Stimulated activated CD4-positive, alpha-beta T cell treated with anti-CD3 and anti-CD28 coated beads, Interleukin-15, amount 100 ng/mL, for 1 hour (primary cell): ENCODE measurements at regions not wholly inside any gene's neighbourhood (a gene's known extent, or its start where the extent isn't known, plus 50 kb on each side); places are given as distances from the start of the nearest gene placed in this dataset.
"Not testable (repeated sequence)": the region's sequence is repeated elsewhere in the genome, so short reads cannot be mapped to it uniquely, and the experiment has no call there.

ENCODE experiments used
- DNase-seq, 2 donors: peaks; one replicate each; pipeline ENCODE4 v3.0.0-alpha.2; 2020; ENCODE audit warnings: low read depth in 1 of 2, low spot score in 1 of 2

DNA sequence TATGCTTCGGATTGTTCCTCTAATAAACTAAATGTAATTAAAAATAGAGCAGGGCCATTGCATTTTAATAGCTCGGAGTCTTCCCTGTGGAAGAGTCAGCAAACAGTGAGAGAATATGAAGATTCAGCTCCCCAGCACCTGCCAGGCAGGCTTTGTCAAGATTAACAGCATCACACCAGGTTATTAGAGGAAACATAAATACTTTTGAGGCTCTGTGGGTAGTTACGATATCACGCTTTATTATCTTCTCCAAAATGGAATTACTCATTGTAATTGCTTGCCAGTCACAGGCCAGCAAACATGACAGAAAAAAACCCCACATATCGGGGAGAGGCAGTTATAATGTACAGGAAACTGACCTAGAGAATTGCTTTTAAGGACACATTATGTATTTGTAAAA is 303.9 kb downstream of the CPS1 start:
- DNase-seq = no peak

DNA sequence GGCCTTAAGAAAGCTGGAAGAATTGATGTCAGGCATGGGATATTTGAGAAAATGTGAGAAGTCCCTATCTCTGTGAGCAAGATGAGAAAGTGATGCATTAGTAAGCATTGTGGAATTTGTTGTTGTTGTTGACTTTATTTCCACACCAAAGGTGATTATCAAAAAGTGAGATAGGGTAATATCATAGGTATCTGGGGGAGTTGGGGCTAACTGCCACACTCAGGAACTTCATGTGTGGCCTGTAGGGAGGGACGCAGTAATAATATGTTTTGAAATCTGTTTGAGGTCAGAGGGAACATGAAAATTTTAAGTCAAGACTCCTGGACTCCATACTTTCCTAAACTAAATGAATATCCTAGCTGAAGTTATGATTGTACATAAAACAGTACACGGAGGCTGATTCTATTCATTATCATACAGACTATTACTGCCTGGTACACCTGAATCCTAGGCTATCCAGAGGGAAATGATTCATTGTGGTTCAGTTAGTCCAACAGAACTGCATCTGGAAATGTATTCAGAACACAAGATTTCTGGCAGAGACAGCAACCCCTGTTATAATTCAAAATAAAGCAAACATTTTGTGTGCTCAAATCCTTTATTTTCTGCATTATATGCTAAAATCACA is 304.8 kb downstream of the CPS1 start:
- no peak for DNase-seq

DNA sequence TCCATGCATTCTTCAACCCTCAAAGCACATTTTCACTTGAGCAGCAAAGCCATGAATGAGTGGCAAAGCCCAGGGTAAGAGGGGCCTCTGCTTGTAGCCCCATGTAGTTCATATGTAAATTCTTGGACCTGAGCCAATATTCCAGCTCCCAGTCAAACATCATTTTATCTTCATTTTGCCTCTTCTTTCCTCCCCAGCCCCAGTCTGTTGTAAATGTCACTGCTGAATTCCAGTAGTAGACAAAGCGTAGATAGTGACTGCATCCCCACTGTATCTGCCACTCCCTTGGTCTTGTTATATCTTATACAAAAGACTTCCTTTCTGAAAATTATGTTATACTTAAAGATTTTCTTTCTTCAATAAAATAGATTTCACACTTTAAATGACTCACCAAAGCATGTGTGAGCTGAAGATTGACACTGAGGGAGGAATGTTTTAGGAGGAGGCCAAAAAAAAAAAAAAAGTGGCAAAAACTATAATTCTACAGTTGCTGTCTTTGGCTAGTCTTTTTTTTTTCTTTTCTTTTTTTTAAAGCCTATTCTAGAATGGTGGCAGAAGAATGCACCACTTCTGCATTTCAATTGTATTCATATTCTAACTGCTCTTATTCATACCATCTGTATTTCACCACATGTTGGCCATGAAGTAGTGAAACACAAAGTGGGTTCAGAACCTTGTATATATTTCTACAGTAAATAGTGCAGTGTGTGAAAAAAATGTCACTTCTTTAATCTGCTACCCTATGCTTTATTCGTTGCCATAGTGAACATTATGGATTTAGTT is 306.1 kb downstream of the CPS1 start:
- DNase-seq = no peak

DNA sequence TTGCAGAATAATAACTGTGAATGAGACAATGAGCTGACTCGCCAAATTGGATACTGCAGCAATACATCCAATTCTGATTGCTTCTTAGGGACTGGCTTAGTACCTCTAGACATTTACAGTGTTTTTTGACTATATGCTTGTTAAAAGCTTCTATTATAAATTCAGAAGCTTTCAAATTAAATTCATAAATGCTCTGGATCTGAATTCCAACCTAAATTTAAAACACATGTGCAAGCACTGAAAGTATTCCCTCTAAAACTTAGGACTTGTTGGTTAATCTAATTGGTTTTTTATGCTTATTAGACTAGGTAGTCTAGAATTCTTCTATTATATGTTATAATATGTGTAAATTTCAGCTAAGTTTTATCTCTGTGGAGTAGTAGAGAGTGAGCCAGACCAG is 306.9 kb downstream of the CPS1 start:
- no peak for DNase-seq

DNA sequence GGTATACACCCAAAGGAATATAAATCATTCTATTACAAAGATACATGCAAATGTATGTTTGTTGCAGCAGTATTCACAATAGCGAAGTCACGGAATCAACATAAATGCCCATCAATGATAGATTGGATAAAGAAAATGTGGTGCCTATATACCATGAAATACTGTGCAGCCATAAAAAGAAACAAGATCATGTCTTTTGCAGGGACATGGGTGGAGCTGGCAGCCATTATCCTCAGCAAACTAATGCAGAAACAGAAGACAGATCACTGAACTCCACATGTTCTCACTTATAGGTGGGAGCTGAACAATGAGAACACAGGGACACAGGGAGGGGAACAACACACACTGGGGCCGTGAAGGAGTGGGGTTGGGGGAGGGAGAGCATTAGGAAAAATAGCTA is 315.2 kb downstream of the CPS1 start:
- not testable (repeated sequence) for DNase-seq

DNA sequence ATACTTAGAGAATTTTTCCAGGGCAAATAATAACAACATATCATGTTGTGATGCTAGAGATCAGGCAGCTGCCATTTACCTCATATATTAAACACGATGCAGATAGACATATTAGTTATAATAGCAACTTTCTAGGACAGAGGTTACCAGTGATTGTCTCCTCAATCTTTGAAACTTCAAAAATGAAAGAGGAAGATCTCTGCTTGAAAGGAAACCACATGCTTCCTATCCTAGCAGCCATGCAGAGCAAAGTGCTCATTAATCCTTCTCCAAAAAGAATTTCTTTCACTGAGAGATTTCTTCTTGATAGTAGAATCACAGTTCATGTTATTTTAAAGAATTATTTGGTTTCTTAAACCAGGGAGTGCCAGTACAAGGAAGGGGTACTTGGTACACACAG is 317.2 kb downstream of the CPS1 start:
- no peak for DNase-seq

DNA sequence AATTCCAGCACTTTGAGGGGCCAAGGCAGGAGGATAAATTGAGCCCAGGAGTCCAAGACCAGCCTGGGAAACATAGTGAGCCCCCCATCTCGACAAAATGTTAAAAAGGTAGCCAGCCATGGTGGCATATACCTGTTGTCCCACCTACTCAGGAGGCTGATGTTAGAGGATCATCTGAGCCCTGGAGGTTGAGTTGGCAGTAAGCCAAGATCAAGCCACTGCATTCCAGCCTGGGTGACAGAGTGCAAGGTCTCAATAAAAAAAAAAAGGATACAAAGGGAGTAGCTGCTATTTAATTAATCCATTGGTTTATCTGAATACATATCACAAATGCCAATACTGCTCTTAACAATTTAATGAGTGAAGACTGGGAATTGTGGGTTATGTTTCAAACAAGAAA is 327.8 kb downstream of the CPS1 start:
- DNase-seq = no peak

DNA sequence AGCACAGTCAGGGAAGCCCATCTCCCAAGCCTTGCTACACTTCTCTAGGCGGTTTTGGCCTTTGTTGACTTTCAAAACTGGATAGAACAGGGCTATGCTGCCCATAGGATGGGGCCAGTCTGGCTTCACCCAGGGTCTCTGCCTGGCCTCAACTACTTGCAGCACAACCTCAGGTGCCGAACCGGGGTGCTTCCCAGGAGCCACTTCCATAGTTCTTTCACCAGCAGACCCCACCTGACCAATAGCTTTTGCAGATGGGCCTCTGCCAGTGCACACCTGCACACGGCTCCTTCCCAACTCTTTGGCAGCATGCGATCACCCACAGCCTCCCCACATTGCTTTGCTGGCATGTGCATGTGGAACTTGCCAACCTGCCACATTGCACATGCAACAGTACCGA is 331.6 kb downstream of the CPS1 start:
- DNase-seq = no peak

DNA sequence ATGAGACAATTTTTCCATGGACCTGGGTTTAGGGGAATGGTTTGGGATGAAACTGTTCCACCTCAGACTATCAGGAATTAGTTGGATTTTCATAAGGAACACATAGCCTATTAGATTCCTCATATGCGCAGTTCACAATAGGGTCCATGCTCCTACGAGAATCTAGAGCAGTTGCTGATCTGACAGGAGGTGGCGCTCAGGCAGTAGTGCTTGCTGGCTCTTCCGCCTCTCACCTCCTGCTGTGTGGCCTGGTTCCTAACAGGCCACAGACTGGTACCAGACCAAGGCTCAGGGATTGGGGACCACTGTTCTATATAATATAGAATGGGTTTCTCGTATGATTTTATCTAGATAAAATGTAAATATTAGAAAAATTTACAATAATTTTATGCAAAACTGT is 338.7 kb downstream of the CPS1 start:
- DNase-seq = no peak

DNA sequence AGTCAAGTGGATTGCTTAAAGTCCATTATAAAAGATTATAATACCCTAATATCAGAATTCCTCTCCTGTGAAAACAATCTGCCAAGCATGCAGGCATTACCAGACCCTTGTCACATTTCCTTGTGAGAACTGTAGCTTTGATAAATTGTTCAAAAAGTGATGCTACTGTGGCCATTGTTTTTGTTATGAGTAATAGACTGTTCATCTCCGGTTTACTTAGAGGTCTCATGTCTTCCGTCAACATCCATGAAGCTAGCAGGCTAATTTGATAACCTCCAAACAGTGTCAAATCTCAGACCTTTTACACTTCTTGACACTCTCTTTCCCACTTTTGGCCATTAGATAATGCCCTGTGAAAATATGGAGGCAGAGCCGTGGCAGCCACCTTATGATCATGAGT is 342.7 kb downstream of the CPS1 start:
- DNase-seq = no peak

DNA sequence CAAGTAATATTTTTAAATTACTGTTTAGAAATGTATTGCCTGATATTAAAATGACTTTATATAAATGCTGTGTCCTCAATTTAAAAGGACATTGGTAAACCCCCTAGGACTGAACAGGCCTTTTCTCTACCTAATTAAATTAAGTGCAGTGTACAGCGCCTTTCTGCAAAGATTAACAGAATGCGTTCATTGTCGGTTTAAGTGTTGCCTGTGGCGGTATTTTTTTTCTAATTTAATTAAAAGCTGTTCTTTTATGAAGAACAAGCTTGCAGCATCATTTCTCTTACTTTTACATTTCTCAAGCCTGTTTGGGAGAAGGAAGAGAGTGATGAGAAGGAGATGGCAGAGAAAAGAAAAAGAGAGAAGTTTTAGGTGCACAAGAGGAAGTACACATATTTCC is 344.9 kb downstream of the CPS1 start:
- DNase-seq = no peak

DNA sequence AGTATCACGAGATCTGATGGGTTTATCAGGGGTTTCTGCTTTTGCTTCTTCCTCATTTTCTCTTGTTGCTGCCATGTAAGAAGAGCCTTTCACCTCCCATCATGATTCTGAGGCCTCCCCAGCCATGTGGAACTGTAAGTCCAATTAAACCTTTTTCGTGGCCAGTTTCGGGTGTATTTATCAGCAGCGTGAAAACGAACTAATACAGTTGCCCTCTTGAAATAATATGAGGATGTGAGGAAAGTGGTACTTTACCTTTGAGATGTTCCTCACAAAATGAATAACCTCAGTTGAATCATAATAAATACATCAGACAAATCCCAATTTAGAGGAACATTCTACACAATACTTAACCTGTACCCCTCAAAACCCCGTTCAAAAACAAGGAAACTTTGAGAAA is 356.4 kb downstream of the CPS1 start:
- no peak for DNase-seq

DNA sequence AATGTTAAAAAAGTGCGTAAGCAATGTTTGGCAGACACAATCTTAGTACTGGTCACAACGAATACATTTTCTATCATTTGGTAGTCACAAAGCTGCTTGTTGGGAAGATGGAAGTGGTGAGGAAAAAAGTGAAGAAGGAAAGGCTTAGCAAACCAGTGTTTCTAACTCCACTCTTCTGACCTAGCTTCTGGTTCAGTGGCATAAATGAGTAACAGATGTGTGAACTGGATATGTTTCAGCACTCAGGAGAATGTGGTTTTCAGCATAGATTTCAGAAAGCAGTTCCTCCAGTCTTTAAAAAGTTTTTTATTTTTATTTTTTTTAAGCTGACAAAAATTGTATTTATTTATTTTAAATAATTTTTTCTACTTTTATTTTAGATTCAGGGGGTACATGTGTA is 357.1 kb downstream of the CPS1 start:
- DNase-seq = no peak

DNA sequence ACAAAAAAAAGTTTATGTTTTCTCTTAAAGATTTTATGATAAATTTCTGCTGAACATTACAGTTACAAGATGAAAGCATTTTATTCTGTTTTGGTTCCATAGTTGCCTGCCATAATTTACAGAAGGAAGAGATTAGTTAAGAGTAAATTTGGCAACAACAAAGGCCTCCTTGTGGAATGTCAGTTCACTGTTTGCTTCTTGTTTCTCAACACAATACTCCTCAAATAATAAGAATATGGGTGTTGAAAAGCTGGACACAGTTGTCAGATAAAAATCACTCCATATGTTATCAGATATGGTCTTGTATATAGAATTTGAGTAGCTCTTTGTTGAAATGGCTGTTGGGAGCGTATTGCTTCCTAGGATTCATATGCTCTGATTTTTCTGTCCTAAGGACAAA is 359.5 kb downstream of the CPS1 start:
- DNase-seq = no peak

DNA sequence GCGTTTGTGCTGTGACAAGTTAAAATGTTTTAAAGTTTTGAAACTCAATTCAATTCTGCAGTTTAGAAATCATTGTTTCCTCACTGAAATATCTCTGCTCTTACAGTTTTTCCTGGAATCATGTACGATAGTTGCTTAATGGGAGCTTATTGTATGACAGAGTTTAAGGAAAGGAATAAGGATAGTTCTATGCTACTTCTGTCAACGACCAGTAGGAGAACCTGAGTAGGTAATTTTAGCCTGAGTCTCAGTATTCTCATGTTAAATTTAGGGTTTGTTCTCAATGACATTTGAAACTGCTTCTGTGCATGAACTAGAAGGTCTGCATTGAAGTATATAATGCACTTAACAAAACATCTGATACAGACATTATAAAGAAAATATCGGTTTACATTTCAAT is 361.1 kb downstream of the CPS1 start:
- no peak for DNase-seq

DNA sequence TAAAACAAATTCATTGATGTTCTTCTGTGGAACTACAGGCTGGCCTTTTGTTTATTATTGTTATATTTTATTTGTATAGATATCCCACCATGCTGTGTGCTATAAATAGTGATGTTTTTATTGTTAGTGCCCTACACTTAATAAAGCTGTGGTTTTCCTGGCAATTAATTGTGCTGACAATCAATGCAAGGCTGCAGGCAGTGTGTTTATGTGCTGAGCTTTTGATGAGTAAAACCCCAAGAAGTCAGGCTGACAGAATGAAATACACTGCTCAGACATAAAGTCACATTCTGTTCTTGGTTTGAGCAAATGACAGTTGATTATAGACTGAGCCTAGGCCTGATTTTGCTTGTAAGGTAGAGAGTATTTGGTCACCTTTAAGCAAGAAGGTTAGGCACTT is 362.7 kb downstream of the CPS1 start:
- DNase-seq = no peak

DNA sequence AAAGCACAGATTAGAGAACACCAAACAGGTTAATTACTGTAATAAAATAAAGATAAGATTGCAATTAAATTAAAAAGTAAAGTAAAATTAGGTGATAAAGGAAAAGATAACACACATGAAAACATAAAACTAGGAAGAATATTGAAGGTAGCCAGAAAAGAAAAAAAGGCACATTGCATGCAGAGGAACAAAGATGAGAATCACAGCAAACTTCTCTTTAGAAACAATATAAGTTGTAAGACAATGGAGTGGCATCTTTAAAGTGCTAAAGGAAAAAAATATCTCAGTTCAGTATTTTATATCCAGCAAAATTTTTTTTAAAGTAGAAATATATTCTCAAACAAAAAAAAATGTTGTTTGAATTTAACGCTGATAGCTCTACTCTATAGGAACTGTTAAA is 366.0 kb downstream of the CPS1 start:
- DNase-seq = no peak

DNA sequence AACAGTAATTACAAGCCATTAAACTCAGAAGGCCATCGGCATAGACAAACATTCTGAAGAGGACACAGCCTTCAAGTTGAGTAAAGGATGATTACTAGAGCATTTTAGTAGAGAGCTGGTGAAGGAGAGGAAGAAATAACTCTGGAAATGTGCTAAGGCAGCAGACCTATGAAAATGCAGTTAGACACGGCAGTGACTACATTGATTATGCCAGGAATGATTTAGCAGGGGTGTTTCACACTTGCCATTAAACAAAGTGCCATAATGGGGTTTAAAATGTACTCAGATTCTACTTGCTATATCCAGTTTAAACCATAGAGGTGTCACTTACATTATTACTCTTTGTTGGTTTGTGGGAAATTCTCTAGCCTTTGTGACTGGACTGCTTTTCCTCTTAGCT is 372.3 kb downstream of the CPS1 start:
- DNase-seq = no peak

DNA sequence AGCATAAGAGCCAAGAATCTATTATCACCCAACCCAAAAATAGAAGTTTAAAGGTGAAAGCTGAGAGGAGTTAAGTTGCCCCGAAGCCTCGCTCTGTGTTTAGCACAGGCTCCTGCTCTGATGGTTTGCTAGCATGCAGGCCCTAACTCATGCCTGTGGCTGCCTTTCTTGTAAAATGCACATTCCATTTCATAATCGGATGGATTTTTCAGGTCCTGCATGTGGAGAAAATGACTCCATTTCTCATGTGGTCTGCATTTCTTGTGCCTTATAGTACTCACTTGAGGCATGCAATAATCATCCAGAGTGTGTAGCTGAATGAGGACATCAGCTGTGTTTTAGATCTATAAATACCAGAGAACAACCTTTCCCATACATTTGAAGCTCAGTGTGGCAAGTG is 381.8 kb downstream of the CPS1 start:
- DNase-seq = no peak

DNA sequence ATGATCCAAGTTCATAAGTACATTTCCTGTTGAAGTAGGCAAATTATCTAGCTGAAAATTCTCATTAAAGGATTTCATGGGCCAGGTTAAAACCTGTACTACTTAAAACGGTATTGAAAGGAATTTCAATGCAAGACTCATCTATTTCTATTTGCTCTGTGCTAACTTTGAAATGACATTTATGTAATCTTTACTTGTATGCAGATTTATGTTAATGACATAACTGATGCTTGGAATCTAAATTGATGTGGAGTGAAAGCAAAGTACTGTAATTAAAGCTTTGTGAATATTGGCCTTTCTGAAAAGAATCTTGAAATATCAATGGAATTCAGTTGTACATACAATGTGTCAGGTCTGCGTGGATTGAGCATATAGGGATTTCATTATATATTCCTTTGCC is 390.0 kb downstream of the CPS1 start:
- DNase-seq = no peak

DNA sequence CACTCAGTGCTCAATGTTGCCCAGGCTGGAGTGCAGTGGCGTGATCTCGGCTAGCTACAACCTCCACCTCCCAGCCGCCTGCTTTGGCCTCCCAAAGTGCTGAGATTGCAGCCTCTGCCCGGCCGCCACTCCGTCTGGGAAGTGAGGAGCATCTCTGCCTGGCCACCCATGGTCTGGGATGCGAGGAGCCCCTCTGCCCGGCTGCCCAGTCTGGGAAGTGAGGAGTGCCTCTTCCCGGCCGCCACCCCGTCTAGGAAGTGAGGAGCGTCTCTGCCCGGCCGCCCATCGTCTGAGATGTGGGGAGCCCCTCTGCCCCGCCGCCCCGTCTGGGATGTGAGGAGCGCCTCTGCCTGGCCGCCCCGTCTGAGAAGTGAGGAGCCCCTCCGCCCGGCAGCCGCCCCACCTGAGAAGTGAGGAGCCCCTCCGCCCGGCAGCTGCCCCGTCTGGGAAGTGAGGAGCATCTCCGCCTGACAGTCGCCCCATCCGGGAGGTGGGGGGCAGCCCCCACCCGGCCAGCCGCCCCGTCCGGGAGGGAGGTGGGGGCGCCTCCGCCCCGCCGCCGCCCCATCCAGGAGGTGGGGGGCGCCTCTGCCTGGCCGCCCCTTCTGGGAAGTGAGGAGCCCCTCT is 394.1 kb downstream of the CPS1 start:
- DNase-seq = not testable (repeated sequence)

DNA sequence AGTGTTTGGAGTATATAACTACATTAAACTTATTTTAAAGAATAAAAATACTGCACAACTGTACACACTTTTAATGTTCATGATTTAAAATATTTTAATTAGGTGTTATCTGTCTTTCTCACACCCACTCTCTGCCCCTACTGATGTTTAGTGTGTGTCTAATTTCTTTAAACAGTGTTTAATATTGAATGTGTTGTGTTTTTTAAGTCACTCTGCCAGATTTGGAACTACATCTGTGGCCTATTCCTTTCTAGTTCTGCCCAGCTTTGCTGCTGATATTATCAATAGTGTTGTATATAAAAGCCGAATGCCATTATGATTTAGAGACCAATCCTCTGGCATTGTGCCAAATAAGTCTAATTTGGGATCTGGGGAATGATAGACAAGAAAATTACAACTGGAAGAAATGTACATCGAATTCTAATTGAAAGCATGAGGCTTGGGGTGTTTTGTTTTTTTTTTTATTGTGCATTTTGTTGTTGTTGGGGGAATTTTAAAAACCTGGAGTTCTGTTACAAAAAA is 398.0 kb downstream of the CPS1 start:
- no peak for DNase-seq
